IMR-90 (cell line): ENCODE measurements at regions not wholly inside any gene's neighbourhood (a gene's known extent, or its start where the extent isn't known, plus 50 kb on each side); places are given as distances from the start of the nearest gene placed in this dataset.

ENCODE experiments used
- ATAC-seq: fragments of 200-7000 bp; cut with Tn5 transposase; 2 replicates; pipeline ENCODE4 v1.9.1; 2020; ENCODE audit warnings: low read depth, mild to moderate bottlenecking, moderate library complexity
- BruUV-seq: library from RNA; stranded (reverse); fragments of 400-500 nt; replicated peaks from 2 replicates; lab custom pipeline; 2021; lab: Mats Ljungman, UMichigan
- CTCF ChIA-PET: fragments of 300-600 bp; formaldehyde crosslinking; extraction: SDS; loops from one replicate; lab custom pipeline; 2021; ENCODE audit warnings: antibody characterized with exemption; lab: Yijun Ruan, JAX
- POLR2A ChIA-PET: fragments of 300-600 bp; sonication (Branson Sonifier 250); formaldehyde crosslinking; loops from one replicate; lab custom pipeline; 2022; ENCODE audit warnings: antibody characterized with exemption; ENCODE audit not compliant: unreplicated experiment; lab: Charles Lee
- DNase-seq: peaks from one replicate; pipeline ENCODE4 v3.0.0; 2013
- H2AFZ ChIP-seq: replicated peaks from 2 replicates; pipeline ENCODE3; 2013; ENCODE audit warnings: low read length, mild to moderate bottlenecking; ENCODE audit not compliant: poor library complexity
- H2AK5ac ChIP-seq: 2 replicates; pipeline ENCODE4 v1.6.1; 2013; ENCODE audit warnings: low read depth, low read length, inconsistent platforms
- H2AK9ac ChIP-seq: replicated peaks from 2 replicates; pipeline ENCODE3; 2013; ENCODE audit warnings: mild to moderate bottlenecking, low read depth, low read length, moderate library complexity; ENCODE audit not compliant: poor library complexity
- H2BK120ac ChIP-seq: 2 replicates; pipeline ENCODE4 v1.6.1; 2013; ENCODE audit warnings: low read depth, low read length, inconsistent platforms
- H2BK15ac ChIP-seq: 3 replicates; pipeline ENCODE4 v1.6.1; 2013; ENCODE audit warnings: low read depth, low read length, inconsistent platforms
- H2BK20ac ChIP-seq: 2 replicates; pipeline ENCODE4 v1.6.1; 2013; ENCODE audit warnings: low read depth, mild to moderate bottlenecking, inconsistent platforms, low read length, moderate library complexity
- H2BK5ac ChIP-seq: 2 replicates; pipeline ENCODE4 v1.6.1; 2013; ENCODE audit warnings: mild to moderate bottlenecking, low read depth, low read length, inconsistent platforms; ENCODE audit not compliant: poor library complexity, severe bottlenecking
- H3K14ac ChIP-seq: replicated peaks from 2 replicates; pipeline ENCODE4 v1.6.1; 2013; ENCODE audit warnings: low read depth, low read length, inconsistent platforms
- H3K18ac ChIP-seq: 2 replicates; pipeline ENCODE4 v1.6.1; 2013; ENCODE audit warnings: low read depth, low read length, control low read depth
- H3K23ac ChIP-seq: 2 replicates; pipeline ENCODE4 v1.6.1; 2013; ENCODE audit warnings: low read depth, low read length, inconsistent platforms
- H3K27ac ChIP-seq: 2 replicates; pipeline ENCODE4 v1.5.1; 2013; ENCODE audit warnings: mild to moderate bottlenecking, control low read depth, low read length; ENCODE audit not compliant: insufficient read depth
- H3K27me3 ChIP-seq: 2 replicates; pipeline ENCODE4 v1.6.1; 2013; ENCODE audit warnings: low read length; ENCODE audit not compliant: control insufficient read depth, insufficient read depth
- H3K36me3 ChIP-seq: 2 replicates; pipeline ENCODE4 v1.6.1; 2013; ENCODE audit warnings: low read length, mixed read lengths; ENCODE audit not compliant: control insufficient read depth, insufficient read depth
- H3K4ac ChIP-seq: 2 replicates; pipeline ENCODE4 v1.6.1; 2013; ENCODE audit warnings: low read depth, low read length, inconsistent platforms
- H3K4me1 ChIP-seq: 2 replicates; pipeline ENCODE4 v1.6.1; 2013; ENCODE audit warnings: low read length, mixed read lengths; ENCODE audit not compliant: control insufficient read depth, insufficient read depth
- H3K4me2 ChIP-seq: 2 replicates; pipeline ENCODE4 v1.6.1; 2013; ENCODE audit warnings: low read depth, mild to moderate bottlenecking, control low read depth, low read length, moderate library complexity
- H3K4me3 ChIP-seq: 2 replicates; pipeline ENCODE4 v1.5.1; 2013; ENCODE audit warnings: low read depth, mild to moderate bottlenecking, control low read depth, low read length, moderate library complexity; ENCODE audit not compliant: insufficient read depth
- H3K56ac ChIP-seq: 2 replicates; pipeline ENCODE4 v1.6.1; 2013; ENCODE audit warnings: low read length, inconsistent platforms; ENCODE audit not compliant: insufficient read depth; ENCODE audit errors: extremely low read depth
- H3K79me1 ChIP-seq, 2 experiments: 2 replicates each; pipeline ENCODE4 v1.6.1; 2013; ENCODE audit warnings: low read length in 2 of 2, inconsistent platforms in 1 of 2, low read depth in 1 of 2
- H3K9ac ChIP-seq: 2 replicates; pipeline ENCODE4 v1.6.1; 2013; ENCODE audit warnings: low read depth, low read length, control low read depth
- H3K9me1 ChIP-seq: 2 replicates; pipeline ENCODE4 v1.6.1; 2013; ENCODE audit warnings: low read length, inconsistent platforms; ENCODE audit not compliant: insufficient read depth
- H3K9me3 ChIP-seq: 2 replicates; pipeline ENCODE4 v1.6.1; 2013; ENCODE audit warnings: low read length; ENCODE audit not compliant: control insufficient read depth, insufficient read depth
- H4K20me1 ChIP-seq: 2 replicates; pipeline ENCODE4 v1.6.1; 2013; ENCODE audit warnings: low read length, inconsistent platforms; ENCODE audit not compliant: insufficient read depth
- H4K5ac ChIP-seq: 2 replicates; pipeline ENCODE4 v1.6.1; 2013; ENCODE audit warnings: mild to moderate bottlenecking, low read depth, low read length, control low read depth
- H4K8ac ChIP-seq, 2 experiments: 2 replicates each; pipeline ENCODE4 v1.6.1; 2013; ENCODE audit warnings: low read depth in 2 of 2, low read length in 2 of 2, control low read depth in 1 of 2, inconsistent platforms in 1 of 2
- H4K91ac ChIP-seq: 2 replicates; pipeline ENCODE4 v1.6.1; 2013; ENCODE audit warnings: low read depth, low read length, inconsistent platforms; ENCODE audit not compliant: insufficient read depth
- BHLHE40 ChIP-seq: fragments of 150-350 bp; IDR thresholded peaks from 2 replicates; pipeline ENCODE4 v1.6.1; 2016; ENCODE audit warnings: mild to moderate bottlenecking, low read depth, low read length
- CEBPB ChIP-seq: IDR thresholded peaks from 2 replicates; pipeline ENCODE4 v1.6.1; 2012; ENCODE audit warnings: low read depth, low read length, improper control_type of control experiment
- CHD1 ChIP-seq: IDR thresholded peaks from 2 replicates; pipeline ENCODE4 v1.6.1; 2012; ENCODE audit warnings: low read depth, low read length, improper control_type of control experiment
- CTCF ChIP-seq: conservative IDR thresholded peaks from 2 replicates; pipeline ENCODE4 v1.5.1; 2012; ENCODE audit warnings: mild to moderate bottlenecking, low read depth, low read length, improper control_type of control experiment
- ELK1 ChIP-seq: fragments of 150-350 bp; IDR thresholded peaks from 2 replicates; pipeline ENCODE4 v1.6.1; 2016; ENCODE audit warnings: low read depth, mild to moderate bottlenecking, low read length, moderate library complexity, borderline replicate concordance
- FOS ChIP-seq: fragments of 150-350 bp; IDR thresholded peaks from 2 replicates; pipeline ENCODE4 v1.6.1; 2016; ENCODE audit warnings: low read depth, low read length
- MAFK ChIP-seq: IDR thresholded peaks from 2 replicates; pipeline ENCODE4 v1.6.1; 2012; ENCODE audit warnings: low read depth, low read length, improper control_type of control experiment
- MAZ ChIP-seq: IDR thresholded peaks from 2 replicates; pipeline ENCODE4 v1.6.1; 2012; ENCODE audit warnings: low read depth, mild to moderate bottlenecking, low read length, improper control_type of control experiment, moderate library complexity, borderline replicate concordance
- MXI1 ChIP-seq: IDR thresholded peaks from 2 replicates; pipeline ENCODE4 v1.6.1; 2012; ENCODE audit warnings: low read depth, mild to moderate bottlenecking, low read length, moderate library complexity, borderline replicate concordance
- NFE2L2 ChIP-seq: fragments of 150-350 bp; IDR thresholded peaks from 2 replicates; pipeline ENCODE4 v1.6.1; 2016; ENCODE audit warnings: low read depth, mild to moderate bottlenecking, low read length
- POLR2A ChIP-seq: IDR thresholded peaks from 2 replicates; pipeline ENCODE4 v1.6.1; 2012; ENCODE audit warnings: mild to moderate bottlenecking, low read depth, low read length
- RAD21 ChIP-seq: IDR thresholded peaks from 2 replicates; pipeline ENCODE4 v1.6.1; 2012; ENCODE audit warnings: low read length, improper control_type of control experiment
- RCOR1 ChIP-seq: IDR thresholded peaks from 2 replicates; pipeline ENCODE4 v1.6.1; 2012; ENCODE audit warnings: mild to moderate bottlenecking, low read length, improper control_type of control experiment; ENCODE audit not compliant: insufficient replicate concordance
- RFX5 ChIP-seq: IDR thresholded peaks from 2 replicates; pipeline ENCODE4 v1.8.0; 2012; ENCODE audit warnings: low read depth, mild to moderate bottlenecking, low read length, moderate library complexity
- SMC3 ChIP-seq: fragments of 150-350 bp; IDR thresholded peaks from 2 replicates; pipeline ENCODE4 v1.6.1; 2016; ENCODE audit warnings: low read depth, mild to moderate bottlenecking, antibody characterized with exemption, low read length, moderate library complexity
- USF2 ChIP-seq: fragments of 150-350 bp; IDR thresholded peaks from 2 replicates; pipeline ENCODE4 v1.6.1; 2017; ENCODE audit warnings: mild to moderate bottlenecking, antibody characterized with exemption, low read length, low read depth
- WGBS, 2 experiments: methylation state at CpG; one replicate each; pipeline versions ENCODE4 v1.1.5 to v1.1.7; 2013; ENCODE audit warnings: missing lambda C conversion rate in 2 of 2; ENCODE audit not compliant: insufficient read length in 1 of 2; ENCODE audit errors: extremely low coverage in 2 of 2; 5-methylcytosine and 5-hydroxymethylcytosine counted together
- dilution Hi-C: fragments of 300-500 bp; cut with HindIII; formaldehyde crosslinking; loops from one replicate; pipeline ENCODE4 v1.14.3; 2018; ENCODE audit warnings: low sequenced_read_pairs; ENCODE audit not compliant: unreplicated experiment
- in situ Hi-C: fragments of 300-500 bp; cut with MboI; formaldehyde crosslinking; loops from 3 replicates; pipeline ENCODE4 v1.14.3; 2019; ENCODE audit warnings: low sequenced_read_pairs, inconsistent platforms, mixed read lengths
- intact Hi-C: fragments of 100-400 bp; cut with micrococcal nuclease; formaldehyde crosslinking; loops from 2 replicates; pipeline ENCODE4 v1.10.0; 2022

GRCh38 chr6:863831-864230, 170.9 kb upstream of the EXOC2 start:
- CTCF ChIA-PET: interaction anchor here (0.7 kb wide), 1 partner anchor 1007 kb away, joined by 3 read pairs; no protein-coding TSS in a partner anchor

More at GRCh38 chr6:863831-864230, 170.9 kb upstream of the EXOC2 start:
- Histone ChIP-seq H3K9me3 (no peaks in the 10 kb centered on the region), H3K27me3 (no peaks in the 10 kb centered on the region; the same call in 1 of the 2 replicates), H2BK5ac (no peak overlapping the region), H3K18ac (no peak overlapping the region), H2BK120ac (no peak overlapping the region), H4K91ac (no peak overlapping the region), H2BK15ac (no peak overlapping the region), H3K4ac (no peak overlapping the region), H2AK9ac (no peak overlapping the region), H4K20me1 (no peaks in the 10 kb centered on the region), H2AK5ac (no peak overlapping the region), H3K36me3 (no peaks in the 10 kb centered on the region), H3K4me3 (no peak overlapping the region), H3K9me1 (no peaks in the 10 kb centered on the region), H2AFZ (no peak overlapping the region), H3K56ac (no peak overlapping the region), H2BK20ac (no peak overlapping the region), H3K27ac (no peak overlapping the region), H3K79me1 (no peaks in the 10 kb centered on the region), H3K14ac (no peak overlapping the region), H4K8ac (no peak overlapping the region), H3K23ac (no peak overlapping the region), H3K4me2 (no peak overlapping the region), H4K5ac (no peak overlapping the region), H3K4me1 (no peaks in the 10 kb centered on the region), H3K9ac (no peak overlapping the region)
- ATAC-seq (no peak), DNase-seq (no peak)
- in situ Hi-C loops: no loop called here
- no TSS peak for BruUV-seq
- no CpG with 5 or more reads among the region's 2 CpGs for WGBS, 2 experiments
- intact Hi-C loops: no loop called here
- TF ChIP-seq BHLHE40 (no peak), RFX5 (no peak), MAFK (no peak), RCOR1 (no peak), CHD1 (no peak), RAD21 (no peak), ELK1 (no peak), POLR2A (no peak), SMC3 (no peak), USF2 (no peak), MAZ (no peak), NFE2L2 (no peak), CEBPB (no peak), CTCF (no peak), FOS (no peak), MXI1 (no peak)
- dilution Hi-C loops: no loop called here
- POLR2A ChIA-PET: no interaction called here
